HuH-7.5 (cell line): ENCODE measurements at regions not wholly inside any gene's neighbourhood (a gene's known extent, or its start where the extent isn't known, plus 50 kb on each side); places are given as distances from the start of the nearest gene placed in this dataset.
"Not testable (repeated sequence)": the region's sequence is repeated elsewhere in the genome, so short reads cannot be mapped to it uniquely, and the experiment has no call there.

Source experiments
- DNase-seq: peaks from one replicate; pipeline ENCODE4 v3.0.0; 2011; ENCODE audit warnings: low spot score

- not testable (repeated sequence) for DNase-seq
These were observed 780.6 kb downstream of the SLITRK1 start for GRCh38 chr13:83101574-83102247.

DNA sequence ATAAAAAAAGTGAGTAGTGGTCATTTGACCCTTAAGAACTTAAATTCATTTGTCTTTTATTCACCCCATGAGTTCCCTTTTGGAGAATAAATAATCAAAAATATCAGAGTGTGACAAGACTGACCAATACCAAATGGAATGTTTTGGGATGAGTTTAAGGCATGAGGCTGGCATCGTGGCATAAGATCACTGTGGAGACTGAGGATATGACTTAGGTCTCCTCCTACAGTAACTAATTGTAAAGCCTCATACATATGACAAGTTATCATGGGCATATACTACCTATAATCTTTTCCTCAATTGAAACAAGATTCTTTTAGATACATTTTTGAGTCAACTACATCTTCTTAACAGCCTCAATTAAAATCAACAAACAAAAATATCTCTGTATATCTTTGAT is 782.0 kb downstream of the SLITRK1 start:
- no peak for DNase-seq

GRCh38 chr13:83088858-83089257 is 793.4 kb downstream of the SLITRK1 start:
- no peak for DNase-seq

DNA sequence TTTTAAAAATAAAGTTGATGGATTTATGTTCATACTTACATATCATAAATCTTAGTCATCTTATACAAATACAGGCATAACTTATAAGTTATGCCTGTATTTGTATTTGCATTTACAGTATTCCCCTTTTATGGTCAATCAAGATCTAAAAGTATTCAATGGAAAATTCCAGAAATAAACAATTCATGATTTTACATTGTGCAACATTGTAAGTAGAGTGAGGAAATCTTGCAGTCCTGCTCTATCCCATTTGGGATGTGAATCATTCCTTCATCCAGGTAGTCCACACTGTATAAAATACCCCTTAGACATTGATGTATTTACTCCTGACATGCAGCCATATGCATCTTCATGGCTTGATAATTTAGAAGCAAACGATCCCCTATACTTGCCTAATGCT is 795.3 kb downstream of the SLITRK1 start:
- DNase-seq = no peak

DNA sequence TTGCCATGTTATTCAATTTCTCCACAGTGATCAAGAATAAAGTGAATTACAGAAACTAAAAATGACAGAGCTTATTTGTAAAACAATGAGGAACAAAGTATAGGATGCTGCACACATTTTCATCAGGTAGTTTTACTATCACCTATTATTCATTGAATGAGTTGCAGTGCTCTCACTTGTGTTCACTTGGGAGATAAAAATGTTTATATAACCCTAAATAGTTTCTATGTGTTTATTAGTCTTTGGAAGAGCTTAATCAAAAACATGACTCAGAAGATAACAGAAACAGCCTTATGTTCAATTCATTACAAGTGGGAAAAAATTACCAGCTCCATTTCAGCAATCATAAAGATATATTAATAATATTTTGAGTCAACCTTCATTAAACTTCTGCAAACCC is 796.2 kb downstream of the SLITRK1 start:
- no peak for DNase-seq

- no peak for DNase-seq
These were observed 796.9 kb downstream of the SLITRK1 start for GRCh38 chr13:83085186-83085900.

GRCh38 chr13:83077499-83077898 is 804.8 kb downstream of the SLITRK1 start:
- DNase-seq = no peak

DNA sequence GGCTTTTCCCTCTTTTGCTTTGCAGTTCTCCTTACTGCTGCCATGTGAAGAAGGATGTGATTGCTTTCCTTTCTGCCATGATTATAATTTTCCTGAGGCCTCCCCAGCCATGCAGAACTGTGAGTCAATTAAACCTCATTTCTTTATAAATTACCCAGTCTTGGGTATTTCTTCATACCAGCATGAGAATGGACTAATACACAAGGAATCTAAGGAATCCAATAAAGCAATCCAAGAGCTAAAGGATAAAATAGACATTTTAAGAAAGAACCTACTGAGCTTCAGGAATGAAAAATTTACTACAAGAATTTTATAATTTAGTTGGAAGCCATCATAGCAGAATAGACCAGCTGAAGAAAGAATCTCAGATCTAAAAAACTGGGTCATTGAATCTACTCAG is 808.3 kb downstream of the SLITRK1 start:
- not testable (repeated sequence) for DNase-seq

DNA sequence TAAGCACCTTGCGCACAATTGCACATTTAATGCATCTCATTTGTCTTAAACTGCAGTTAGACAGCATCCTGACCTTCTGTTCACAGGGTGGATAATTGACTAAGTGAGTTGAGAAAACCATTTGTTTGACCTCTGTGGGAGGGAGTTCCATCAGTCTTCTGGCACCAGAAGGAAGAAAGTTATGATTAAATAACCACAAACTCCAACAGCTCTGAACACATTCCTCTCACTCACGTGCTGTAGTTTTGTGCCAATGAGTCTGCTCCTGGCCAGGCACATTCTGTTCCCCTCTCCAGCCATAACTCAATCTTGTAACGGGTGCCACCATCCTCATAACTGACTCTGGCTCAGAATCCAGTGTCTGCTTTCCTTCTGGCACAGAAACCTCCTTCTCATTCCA is 817.2 kb downstream of the SLITRK1 start:
- DNase-seq = no peak

DNA sequence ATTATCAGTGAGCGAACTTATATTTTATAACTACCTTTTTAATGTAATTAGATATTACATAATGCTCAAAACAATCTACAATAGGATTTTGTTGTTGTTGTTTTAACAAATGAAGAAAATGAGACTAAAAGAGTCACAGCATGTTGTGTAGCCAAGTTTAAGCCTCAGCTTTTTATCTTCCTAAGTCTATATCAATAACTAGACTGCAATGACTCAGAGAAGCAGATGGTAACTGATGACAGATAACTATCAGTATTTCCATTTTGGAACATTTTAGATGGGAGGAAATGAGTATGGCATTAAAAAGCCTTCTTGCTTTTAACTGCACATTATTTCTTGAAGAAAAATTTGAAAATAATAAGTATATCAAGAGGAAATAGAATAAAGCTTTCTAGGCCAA is 825.2 kb downstream of the SLITRK1 start:
- no peak for DNase-seq

DNA sequence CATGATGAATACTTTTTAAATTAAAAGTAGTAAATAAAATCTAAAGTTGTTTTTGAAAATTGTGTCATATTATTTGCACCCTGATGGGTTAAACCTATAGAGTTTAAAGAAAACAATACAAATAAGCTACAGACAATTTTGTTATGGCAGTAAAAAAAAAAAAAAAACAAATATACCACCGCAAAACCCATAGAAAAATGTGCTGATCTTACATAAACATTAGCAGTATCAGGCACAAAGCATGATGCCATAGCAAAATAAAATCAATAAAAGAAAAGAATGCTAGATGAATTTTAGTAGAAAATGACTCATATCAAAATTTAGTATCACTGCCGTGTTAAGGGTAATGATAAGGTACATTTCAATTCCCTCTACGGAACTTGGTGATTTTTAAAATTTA is 826.0 kb downstream of the SLITRK1 start:
- DNase-seq = no peak

GRCh38 chr13:83048419-83048818 is 833.9 kb downstream of the SLITRK1 start:
- DNase-seq = no peak

DNA sequence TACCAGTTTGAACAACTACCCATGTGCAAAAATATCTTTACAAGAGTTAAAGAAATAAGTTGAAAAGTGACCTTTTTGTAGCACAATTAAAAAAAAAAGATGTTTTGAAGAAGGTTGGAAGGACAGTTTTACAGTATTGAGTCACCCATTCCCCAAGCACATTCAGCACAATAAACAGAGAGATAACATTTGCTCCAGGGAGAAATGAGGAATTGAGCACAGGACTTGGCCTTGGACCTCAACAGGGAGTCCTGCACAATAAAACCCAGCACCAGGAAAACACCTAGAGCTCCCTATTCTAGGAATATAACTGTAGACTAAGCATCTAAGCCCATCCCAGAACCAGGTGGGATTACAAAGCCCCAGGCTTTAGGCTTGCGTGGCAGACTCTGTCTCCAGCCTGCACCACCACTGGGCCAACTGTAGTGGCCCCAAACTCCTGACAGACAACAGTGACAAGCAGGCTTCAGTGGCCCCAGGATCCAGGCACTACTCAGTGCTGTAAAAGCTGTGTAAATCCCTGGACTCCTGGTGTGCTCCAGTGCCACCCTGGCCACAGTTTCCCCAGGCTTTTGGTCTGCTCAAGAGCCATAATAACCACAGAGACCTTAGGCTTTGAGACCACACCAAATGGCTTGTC is 857.2 kb downstream of the SLITRK1 start:
- DNase-seq = no peak

DNA sequence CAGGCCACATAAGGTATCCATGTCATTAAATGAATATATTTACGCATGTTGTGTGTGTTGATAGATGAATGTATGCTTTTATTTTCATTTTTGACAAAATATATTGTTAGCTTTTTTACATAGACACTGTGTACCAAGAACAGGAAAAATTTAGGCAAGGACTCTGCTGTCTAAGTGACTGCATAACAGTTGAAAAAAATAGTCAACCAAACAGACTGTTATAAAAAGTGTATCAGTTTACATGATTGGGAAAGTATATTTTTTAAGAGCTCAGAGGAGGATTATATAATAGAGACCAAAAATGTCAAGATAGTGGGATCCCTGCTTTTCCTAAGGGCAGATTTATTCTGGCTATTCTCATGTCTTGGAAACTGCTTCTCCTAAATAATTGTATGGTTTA is 858.0 kb downstream of the SLITRK1 start:
- no peak for DNase-seq

DNA sequence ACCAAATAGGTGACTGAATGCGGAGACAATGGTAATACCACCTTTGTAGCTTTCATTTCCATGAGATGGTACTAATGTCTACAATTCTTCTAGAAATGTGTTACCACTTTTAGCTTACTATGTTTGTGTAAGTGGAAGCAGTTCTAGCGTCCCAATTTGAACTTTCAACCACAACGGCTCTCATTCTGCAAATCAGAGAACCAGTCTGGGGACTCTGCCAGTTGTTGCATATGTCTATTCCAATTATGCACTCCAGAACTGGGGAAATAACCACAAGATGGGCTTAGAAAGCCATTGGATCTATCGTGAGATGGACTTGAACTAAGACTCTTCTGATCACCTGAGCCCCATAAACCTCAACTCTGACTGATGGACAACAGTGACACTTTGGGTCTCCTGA is 862.3 kb downstream of the SLITRK1 start:
- DNase-seq = no peak

- DNase-seq = no peak
These were observed 872.3 kb downstream of the SLITRK1 start for GRCh38 chr13:83009987-83010386.

DNA sequence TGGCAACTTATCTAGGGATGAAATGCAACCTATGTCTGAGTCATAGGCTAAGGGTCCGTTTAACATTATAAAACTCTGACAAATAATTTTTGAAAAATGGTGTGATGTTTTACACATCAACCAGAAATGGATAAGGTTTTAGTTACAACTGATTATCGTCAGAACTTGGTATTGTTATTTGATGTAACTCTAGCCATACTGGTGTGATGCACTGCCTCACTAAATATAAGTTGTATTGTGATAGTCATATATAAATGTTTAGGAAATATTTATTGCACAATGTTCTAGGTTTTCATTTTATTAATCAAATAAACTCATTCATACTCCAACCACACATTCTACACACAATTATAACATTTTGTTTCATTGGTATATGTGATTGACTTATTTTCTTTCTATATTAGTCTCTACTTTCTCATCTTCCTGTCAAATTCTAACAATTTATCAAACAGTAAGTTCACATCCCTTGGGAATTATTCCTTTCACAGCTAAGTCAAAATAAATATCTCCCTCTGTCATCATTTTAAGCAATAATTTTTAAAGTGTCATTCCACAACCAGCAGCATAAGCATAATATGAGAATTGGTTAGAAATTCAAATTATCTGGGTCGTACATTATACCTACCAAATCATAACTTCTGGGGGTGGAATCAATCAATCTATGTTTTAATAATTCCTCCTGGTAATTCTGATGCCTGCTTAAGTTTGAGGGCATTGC is 873.9 kb downstream of the SLITRK1 start:
- no peak for DNase-seq

- DNase-seq = no peak
These were observed 875.0 kb downstream of the SLITRK1 start for GRCh38 chr13:83007226-83007625.

DNA sequence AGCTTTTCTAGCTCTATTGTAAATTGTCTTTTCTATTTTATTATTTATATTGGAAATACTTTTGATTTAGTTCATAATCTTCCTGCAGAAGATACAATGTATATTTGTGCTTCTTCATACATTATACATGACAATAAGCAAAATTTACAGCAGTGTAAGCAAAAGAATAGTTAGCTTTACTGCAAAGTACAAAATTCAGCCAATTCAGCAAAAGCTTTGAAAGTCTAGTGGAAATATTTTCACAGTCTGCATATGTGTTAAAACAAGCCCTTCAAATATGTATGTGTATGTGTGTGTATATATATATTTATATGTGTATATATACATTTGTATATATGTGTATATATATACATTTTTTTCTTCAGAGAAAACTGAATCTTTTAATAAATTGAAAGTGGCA is 879.1 kb downstream of the SLITRK1 start:
- DNase-seq = no peak

DNA sequence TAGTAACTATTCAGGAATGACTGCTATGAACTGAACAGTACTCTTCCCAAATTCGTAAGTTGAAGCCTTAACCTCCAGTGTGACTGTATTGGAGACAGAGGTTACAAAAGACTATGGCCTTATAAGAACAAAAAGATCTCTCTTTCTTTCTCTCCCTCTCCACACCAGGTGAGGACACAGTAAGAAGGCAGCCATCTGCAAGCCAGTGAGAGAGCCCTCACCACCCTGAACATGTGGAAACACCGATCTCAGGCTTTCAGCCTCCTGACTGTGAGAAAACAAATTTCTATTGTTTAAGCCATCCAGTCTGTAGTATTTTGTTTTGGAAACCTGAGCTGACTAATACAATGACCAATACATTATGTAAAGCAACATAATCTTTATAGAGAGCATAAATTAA is 888.9 kb downstream of the SLITRK1 start:
- no peak for DNase-seq

DNA sequence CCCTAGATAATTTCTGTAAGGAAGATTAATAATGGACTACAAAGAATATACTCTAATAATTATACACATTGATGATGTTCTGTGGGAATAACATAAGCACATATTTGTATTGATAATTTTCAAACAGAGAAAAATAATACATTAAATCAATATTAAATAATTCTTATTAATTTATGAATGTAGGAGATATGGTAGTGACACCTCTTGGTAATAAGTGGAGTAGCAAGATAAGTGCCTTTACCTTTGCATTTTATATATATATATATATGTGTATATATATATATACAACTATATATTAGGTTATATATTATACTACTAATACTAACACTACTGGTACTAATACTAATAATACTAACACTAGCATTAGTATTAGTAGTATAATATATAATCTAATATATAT is 905.8 kb downstream of the SLITRK1 start:
- DNase-seq = no peak

GRCh38 chr13:82963226-82964099 is 918.8 kb downstream of the SLITRK1 start:
- no peak for DNase-seq
